Upper lobe of left lung (tissue), 6 donors: ENCODE measurements at regions not wholly inside any gene's neighbourhood (a gene's known extent, or its start where the extent isn't known, plus 50 kb on each side); places are given as distances from the start of the nearest gene placed in this dataset.

Source experiments
- ATAC-seq, 2 donors: fragments of 200-7000 bp; cut with Tn5 transposase; one replicate each; pipeline ENCODE4 v1.9.1; 2022; ENCODE audit warnings: mild to moderate bottlenecking in 2 of 2, moderate library complexity in 2 of 2; ENCODE audit not compliant: low FRiP score in 2 of 2
- DNase-seq, 2 donors: peaks; one replicate each; pipeline ENCODE4 v3.0.0-alpha.2; 2019 to 2020
- H3K27ac ChIP-seq, 4 donors: fragments of 200-600 bp; sonication (generic); one replicate each; pipeline ENCODE4 v1.5.1; 2016 to 2019
- H3K27me3 ChIP-seq, 4 donors: fragments of 200-600 bp; sonication (generic); one replicate each; pipeline ENCODE4 v1.5.1; 2017 to 2019
- H3K36me3 ChIP-seq, 4 donors: fragments of 200-600 bp; sonication (generic); one replicate each; pipeline ENCODE4 v1.5.1; 2016 to 2019
- H3K4me1 ChIP-seq, 4 donors: fragments of 200-600 bp; sonication (generic); one replicate each; pipeline ENCODE4 v1.5.1; 2018 to 2019
- H3K4me3 ChIP-seq, 4 donors: fragments of 200-600 bp; sonication (generic); one replicate each; pipeline ENCODE4 v1.5.1; 2017 to 2019; ENCODE audit warnings: mild to moderate bottlenecking in 2 of 4, moderate library complexity in 1 of 4
- H3K9me3 ChIP-seq, 4 donors: fragments of 200-600 bp; sonication (generic); one replicate each; pipeline ENCODE4 v1.5.1; 2018 to 2019
- EP300 ChIP-seq, 4 donors: sonication (generic); formaldehyde crosslinking; IDR thresholded peaks; one replicate each; pipeline ENCODE4 v1.5.1; 2017; ENCODE audit warnings: antibody characterized with exemption in 4 of 4, control low read depth in 2 of 4
- POLR2A ChIP-seq, 4 donors: fragments of 450-650 bp; IDR thresholded peaks; one replicate each; pipeline ENCODE4 v1.5.1; 2016 to 2017; ENCODE audit warnings: antibody characterized with exemption in 4 of 4, mild to moderate bottlenecking in 2 of 4
- POLR2AphosphoS5 ChIP-seq, 2 donors: sonication (generic); formaldehyde crosslinking; IDR thresholded peaks; one replicate each; pipeline ENCODE4 v1.5.1; 2017; ENCODE audit warnings: antibody characterized with exemption in 2 of 2
- WGBS, 2 donors: methylation state at CpG; one replicate each; pipeline ENCODE4 v1.1.5; 2017 to 2018; 5-methylcytosine and 5-hydroxymethylcytosine counted together
- TF ChIP-seq, protein P1 (sequence below), 6 experiments: fragments of 450-650 bp in 4 of 6; fragments of 200-600 bp in 2 of 6; sonication (generic) in 2 of 6; IDR thresholded peaks; one replicate each; pipeline ENCODE4 v1.5.1; 2016 to 2019; ENCODE audit warnings: antibody characterized with exemption in 6 of 6
- donor health status: DM: no; HTN: no; CAD: no; lungs with moderate emphysema.
- donor health status: DM: no; HTN: yes; CAD: no; lungs with severe emphysema.

DNA sequence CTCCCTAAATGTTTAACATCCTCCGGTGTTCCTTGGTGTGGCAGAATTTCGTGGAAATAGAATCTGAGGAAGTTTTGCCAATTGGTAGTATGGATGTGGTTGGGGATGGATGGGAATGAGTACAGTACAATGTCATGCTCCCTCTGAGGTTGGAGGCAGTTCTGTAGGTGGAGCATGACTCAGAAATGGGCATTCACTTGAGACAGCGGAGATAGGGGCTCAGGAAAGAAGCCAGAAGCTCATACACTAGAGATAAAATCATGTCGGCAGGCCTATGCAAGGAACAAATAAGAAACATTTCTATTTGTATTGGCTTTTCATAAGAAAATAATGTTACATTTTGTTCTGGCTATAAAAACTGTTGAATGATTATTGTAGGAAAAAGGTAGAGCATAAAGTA lies 196.0 kb downstream of the URB2 start:
- TF ChIP-seq, protein P1, sequence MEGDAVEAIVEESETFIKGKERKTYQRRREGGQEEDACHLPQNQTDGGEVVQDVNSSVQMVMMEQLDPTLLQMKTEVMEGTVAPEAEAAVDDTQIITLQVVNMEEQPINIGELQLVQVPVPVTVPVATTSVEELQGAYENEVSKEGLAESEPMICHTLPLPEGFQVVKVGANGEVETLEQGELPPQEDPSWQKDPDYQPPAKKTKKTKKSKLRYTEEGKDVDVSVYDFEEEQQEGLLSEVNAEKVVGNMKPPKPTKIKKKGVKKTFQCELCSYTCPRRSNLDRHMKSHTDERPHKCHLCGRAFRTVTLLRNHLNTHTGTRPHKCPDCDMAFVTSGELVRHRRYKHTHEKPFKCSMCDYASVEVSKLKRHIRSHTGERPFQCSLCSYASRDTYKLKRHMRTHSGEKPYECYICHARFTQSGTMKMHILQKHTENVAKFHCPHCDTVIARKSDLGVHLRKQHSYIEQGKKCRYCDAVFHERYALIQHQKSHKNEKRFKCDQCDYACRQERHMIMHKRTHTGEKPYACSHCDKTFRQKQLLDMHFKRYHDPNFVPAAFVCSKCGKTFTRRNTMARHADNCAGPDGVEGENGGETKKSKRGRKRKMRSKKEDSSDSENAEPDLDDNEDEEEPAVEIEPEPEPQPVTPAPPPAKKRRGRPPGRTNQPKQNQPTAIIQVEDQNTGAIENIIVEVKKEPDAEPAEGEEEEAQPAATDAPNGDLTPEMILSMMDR (IDR thresholded peaks at IDR 0.05) = no peak

DNA sequence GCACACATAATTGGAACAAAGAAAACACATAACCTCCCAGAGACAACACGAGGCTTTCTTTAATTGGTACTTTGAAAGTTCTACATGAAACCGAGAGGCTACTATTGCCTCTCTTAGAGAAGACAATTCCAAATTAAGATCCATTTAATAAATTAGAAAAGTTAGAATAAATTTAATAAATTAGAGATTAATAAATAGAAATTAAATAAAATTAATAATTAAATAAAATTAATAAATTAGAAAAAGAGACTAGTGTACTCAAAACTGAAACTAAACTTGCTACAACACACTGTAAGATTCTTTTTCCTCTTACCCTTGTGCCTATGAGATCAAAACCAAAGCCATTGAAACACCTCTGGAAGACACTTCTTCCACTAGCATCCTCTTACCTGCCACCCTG lies 199.0 kb downstream of the URB2 start:
- Histone ChIP-seq H3K4me1 (no peaks in the 10 kb centered on the region), H3K9me3 (no peaks in the 10 kb centered on the region), H3K36me3 (no peaks in the 10 kb centered on the region), H3K4me3 (no peak overlapping the region), H3K27ac (no peak overlapping the region), H3K27me3 (no peaks in the 10 kb centered on the region)
- TF ChIP-seq POLR2A (IDR thresholded peaks at IDR 0.05) = no peak
- TF ChIP-seq POLR2AphosphoS5 (IDR thresholded peaks at IDR 0.05) = no peak
- TF ChIP-seq, protein P1 (IDR thresholded peaks at IDR 0.05) = no peak
- TF ChIP-seq EP300 (IDR thresholded peaks at IDR 0.05) = no peak
- WGBS, 2 donors = 91 to 93% methylated on average over 2 of the region's 2 CpGs
- ATAC-seq = no peak
- no peak for DNase-seq

More for the DNA sequence above, 196.0 kb downstream of the URB2 start:
- peaks cover 0 to 3% (median 0%) of the 10 kb centered on the region in 4 donors for H3K4me1 ChIP-seq
- no peaks in the 10 kb centered on the region for H3K27me3 ChIP-seq
- H3K27ac ChIP-seq = no peak overlapping the region
- DNase-seq (no peak), ATAC-seq (no peak)
- WGBS, 2 donors = 86 to 90% methylated on average over 4 of the region's 4 CpGs
- no peak overlapping the region for H3K4me3 ChIP-seq
- no peaks in the 10 kb centered on the region for H3K9me3 ChIP-seq
- H3K36me3 ChIP-seq = no peaks in the 10 kb centered on the region

DNA sequence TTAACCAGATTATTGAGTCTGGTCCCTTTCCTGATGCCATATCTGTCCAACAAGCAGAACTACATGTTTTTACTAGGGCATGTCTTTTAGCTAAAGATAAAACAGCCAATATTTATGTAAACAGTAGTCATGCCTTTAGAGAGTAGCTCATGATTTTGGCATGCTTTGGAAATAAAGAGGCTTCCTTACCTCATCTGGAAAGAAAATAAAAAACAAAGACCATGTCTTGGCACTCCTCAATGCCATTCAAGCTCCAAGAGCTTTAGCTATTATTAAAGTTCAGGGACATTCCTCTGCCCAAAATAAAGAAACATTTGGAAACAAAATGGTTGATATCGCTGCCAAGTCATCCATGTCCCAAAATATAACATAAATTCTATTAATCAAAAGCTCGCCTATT lies 202.4 kb downstream of the URB2 start:
- no peaks in the 10 kb centered on the region for H3K27me3 ChIP-seq
- DNase-seq (no peak), ATAC-seq (no peak)
- no peak overlapping the region for H3K4me3 ChIP-seq
- 78 to 87% methylated on average over 2 of the region's 2 CpGs for WGBS, 2 donors
- no peaks in the 10 kb centered on the region for H3K4me1 ChIP-seq
- H3K36me3 ChIP-seq = no peaks in the 10 kb centered on the region
- H3K9me3 ChIP-seq = no peaks in the 10 kb centered on the region
- no peak overlapping the region for H3K27ac ChIP-seq
- TF ChIP-seq, protein P1 (IDR thresholded peaks at IDR 0.05) = no peak
- TF ChIP-seq EP300 (IDR thresholded peaks at IDR 0.05) (no peak), POLR2AphosphoS5 (IDR thresholded peaks at IDR 0.05) (no peak), POLR2A (IDR thresholded peaks at IDR 0.05) (no peak)

DNA sequence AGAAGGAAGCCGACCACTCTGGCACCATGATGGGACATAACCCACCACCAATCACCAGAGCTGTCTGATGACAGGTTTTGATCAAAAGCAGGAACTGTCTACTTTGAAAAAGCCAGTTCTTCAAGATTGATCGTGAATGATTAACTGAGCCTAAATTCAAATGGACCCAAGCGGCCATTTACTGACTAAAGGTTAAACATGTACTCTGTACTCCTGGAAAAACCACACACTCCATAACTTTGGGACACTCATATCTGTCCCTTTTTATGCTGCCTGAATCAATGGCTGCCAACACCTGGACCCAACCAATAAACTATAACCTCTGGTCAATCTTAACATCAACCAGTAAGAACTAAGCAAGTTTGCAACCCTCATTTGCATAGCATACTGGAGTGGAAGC lies 206.6 kb downstream of the URB2 start:
- 85 to 89% methylated on average over 3 of the region's 3 CpGs for WGBS, 2 donors
- Histone ChIP-seq H3K9me3 (no peaks in the 10 kb centered on the region), H3K27ac (no peak overlapping the region), H3K4me1 (no peaks in the 10 kb centered on the region), H3K36me3 (no peaks in the 10 kb centered on the region), H3K27me3 (no peaks in the 10 kb centered on the region), H3K4me3 (no peak overlapping the region)
- ATAC-seq (no peak), DNase-seq (no peak)
- no peak for TF ChIP-seq EP300 (IDR thresholded peaks at IDR 0.05)

DNA sequence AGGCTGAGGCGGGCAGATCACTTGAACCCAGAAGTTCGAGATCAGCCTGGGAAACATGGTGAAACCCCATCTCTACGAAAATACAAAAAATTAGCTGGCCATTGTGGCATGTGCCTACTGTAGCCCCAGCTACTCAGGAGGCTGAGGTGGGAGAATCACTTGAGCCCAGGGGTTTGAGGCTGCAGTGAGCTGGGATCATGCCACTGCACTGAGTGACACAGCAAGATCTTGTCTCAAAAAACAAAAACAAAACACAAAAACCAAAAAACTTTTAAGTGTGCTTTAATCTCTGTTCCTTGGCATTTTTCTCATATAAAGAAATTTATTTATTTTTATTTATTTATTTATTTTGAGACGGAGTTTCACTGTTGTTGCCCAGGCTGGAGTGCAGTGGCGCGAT lies 208.2 kb downstream of the URB2 start:
- ATAC-seq = no peak
- DNase-seq = no peak
- no peaks in the 10 kb centered on the region for H3K4me1 ChIP-seq
- no peaks in the 10 kb centered on the region for H3K27me3 ChIP-seq
- WGBS, 2 donors = 87 to 89% methylated on average over 6 of the region's 6 CpGs
- no peaks in the 10 kb centered on the region for H3K9me3 ChIP-seq
- no peak overlapping the region for H3K27ac ChIP-seq
- no peak overlapping the region for H3K4me3 ChIP-seq
- TF ChIP-seq EP300 (IDR thresholded peaks at IDR 0.05) = no peak
- TF ChIP-seq, protein P1 (IDR thresholded peaks at IDR 0.05) = no peak
- no peak for TF ChIP-seq POLR2A (IDR thresholded peaks at IDR 0.05)
- no peaks in the 10 kb centered on the region for H3K36me3 ChIP-seq
